Esophagus squamous epithelium (tissue), 5 donors: ENCODE measurements at regions not wholly inside any gene's neighbourhood (a gene's known extent, or its start where the extent isn't known, plus 50 kb on each side); places are given as distances from the start of the nearest gene placed in this dataset.

Source experiments
- DNase-seq: peaks from one replicate; lab custom pipeline; 2025; lab: John Stamatoyannopoulos, UW
- H3K27ac ChIP-seq, 4 donors: fragments of 200-600 bp; sonication (generic); one replicate each; pipeline ENCODE4 v1.5.1; 2016 to 2019; ENCODE audit warnings: mild to moderate bottlenecking in 1 of 4
- H3K27me3 ChIP-seq, 4 donors: fragments of 200-600 bp; sonication (generic); 1 replicate in 3 of 4; 2 replicates in 1 of 4; pipeline versions ENCODE4 v1.5.1 to v1.6.0; 2017 to 2021; ENCODE audit warnings: antibody characterized with exemption in 1 of 4
- H3K36me3 ChIP-seq, 3 donors: fragments of 200-600 bp; sonication (generic); one replicate each; pipeline ENCODE4 v1.5.1; 2016 to 2019
- H3K4me1 ChIP-seq, 3 donors: fragments of 200-600 bp; sonication (generic); one replicate each; pipeline ENCODE4 v1.5.1; 2017 to 2019
- H3K4me3 ChIP-seq, 4 donors: fragments of 200-600 bp; sonication (generic); 1 replicate in 3 of 4; 2 replicates in 1 of 4; pipeline ENCODE4 v1.5.1; 2016 to 2019; ENCODE audit warnings: mild to moderate bottlenecking in 2 of 4, moderate library complexity in 1 of 4
- H3K9me3 ChIP-seq, 3 donors: fragments of 200-600 bp; sonication (generic); one replicate each; pipeline ENCODE4 v1.5.1; 2016 to 2019
- POLR2A ChIP-seq, 4 donors: fragments of 450-650 bp; IDR thresholded peaks; one replicate each; pipeline ENCODE4 v1.6.1; 2017; ENCODE audit warnings: antibody characterized with exemption in 4 of 4, mild to moderate bottlenecking in 4 of 4, moderate library complexity in 3 of 4
- WGBS, 2 donors: methylation state at CpG; one replicate each; pipeline ENCODE4 v1.1.5; 2018; 5-methylcytosine and 5-hydroxymethylcytosine counted together
- intact Hi-C: fragments of 100-400 bp; cut with DNase I; formaldehyde crosslinking; loops from one replicate; pipeline ENCODE4 v1.15.0; 2022
- TF ChIP-seq, protein P1 (sequence below), 6 experiments: fragments of 450-650 bp in 4 of 6; fragments of 200-600 bp in 2 of 6; sonication (generic) in 2 of 6; IDR thresholded peaks; one replicate each; pipeline ENCODE4 v1.5.1; 2016 to 2019; ENCODE audit warnings: antibody characterized with exemption in 6 of 6, mild to moderate bottlenecking in 4 of 6, moderate library complexity in 4 of 6
- donor health status: DM: yes; HTN: yes; CAD: no.

DNA sequence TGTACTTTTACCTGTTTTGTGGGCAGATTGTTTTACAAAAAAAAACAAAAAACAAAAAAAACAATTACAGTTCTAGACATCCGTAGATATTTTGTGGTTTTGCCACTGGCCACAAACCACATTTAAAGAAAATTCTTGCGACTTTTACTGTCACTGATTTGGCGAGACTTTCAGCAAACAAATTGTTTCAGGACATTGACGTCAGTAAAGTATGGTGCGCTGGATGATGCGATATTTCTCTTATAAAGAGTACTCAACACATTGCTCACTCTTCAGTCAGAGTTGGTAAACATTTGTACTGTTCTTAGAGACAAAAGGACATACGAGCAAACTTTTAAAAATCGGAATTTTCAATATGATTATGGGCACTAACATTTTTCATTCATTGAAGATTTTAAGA, 229.8 kb downstream of the HAO1 start:
- H3K4me1 ChIP-seq, result no peaks in the 10 kb centered on the region
- no peaks in the 10 kb centered on the region for H3K27me3 ChIP-seq
- TF ChIP-seq, protein P1, sequence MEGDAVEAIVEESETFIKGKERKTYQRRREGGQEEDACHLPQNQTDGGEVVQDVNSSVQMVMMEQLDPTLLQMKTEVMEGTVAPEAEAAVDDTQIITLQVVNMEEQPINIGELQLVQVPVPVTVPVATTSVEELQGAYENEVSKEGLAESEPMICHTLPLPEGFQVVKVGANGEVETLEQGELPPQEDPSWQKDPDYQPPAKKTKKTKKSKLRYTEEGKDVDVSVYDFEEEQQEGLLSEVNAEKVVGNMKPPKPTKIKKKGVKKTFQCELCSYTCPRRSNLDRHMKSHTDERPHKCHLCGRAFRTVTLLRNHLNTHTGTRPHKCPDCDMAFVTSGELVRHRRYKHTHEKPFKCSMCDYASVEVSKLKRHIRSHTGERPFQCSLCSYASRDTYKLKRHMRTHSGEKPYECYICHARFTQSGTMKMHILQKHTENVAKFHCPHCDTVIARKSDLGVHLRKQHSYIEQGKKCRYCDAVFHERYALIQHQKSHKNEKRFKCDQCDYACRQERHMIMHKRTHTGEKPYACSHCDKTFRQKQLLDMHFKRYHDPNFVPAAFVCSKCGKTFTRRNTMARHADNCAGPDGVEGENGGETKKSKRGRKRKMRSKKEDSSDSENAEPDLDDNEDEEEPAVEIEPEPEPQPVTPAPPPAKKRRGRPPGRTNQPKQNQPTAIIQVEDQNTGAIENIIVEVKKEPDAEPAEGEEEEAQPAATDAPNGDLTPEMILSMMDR (IDR thresholded peaks at IDR 0.05), result no peak
- no peak for TF ChIP-seq POLR2A (IDR thresholded peaks at IDR 0.05)
- no peak overlapping the region for H3K27ac ChIP-seq
- H3K36me3 ChIP-seq, result no peaks in the 10 kb centered on the region
- no peak overlapping the region for H3K4me3 ChIP-seq
- DNase-seq, result no peak
- intact Hi-C loops, result no loop called here
- WGBS, 2 donors, result 73 to 80% methylated on average over 8 of the region's 8 CpGs
- H3K9me3 ChIP-seq, result no peaks in the 10 kb centered on the region

DNA sequence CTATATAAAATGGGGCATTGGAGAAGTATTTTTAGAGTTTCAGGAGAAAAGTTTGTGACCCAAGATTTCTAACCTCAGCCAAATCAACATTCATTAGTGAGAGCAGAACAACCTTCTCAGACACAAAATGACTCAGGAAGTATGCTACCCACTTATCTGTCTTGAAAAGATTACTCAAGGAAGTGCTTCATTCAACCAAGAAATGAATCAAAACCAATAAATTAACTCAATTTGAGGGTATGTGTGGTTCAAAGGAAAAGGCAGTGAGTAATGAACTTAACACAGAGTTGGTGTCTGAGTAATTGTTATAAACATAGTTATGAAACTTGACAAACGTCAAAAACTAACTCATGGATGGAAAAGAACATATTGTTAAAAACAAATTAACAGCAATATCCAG, 227.6 kb downstream of the HAO1 start:
- Histone ChIP-seq H3K27me3 (no peaks in the 10 kb centered on the region), H3K36me3 (no peaks in the 10 kb centered on the region), H3K4me1 (no peaks in the 10 kb centered on the region), H3K9me3 (no peaks in the 10 kb centered on the region), H3K4me3 (no peak overlapping the region), H3K27ac (no peak overlapping the region)
- WGBS, 2 donors, result 35 to 37% methylated on average over 1 of the region's 1 CpG
- TF ChIP-seq POLR2A (IDR thresholded peaks at IDR 0.05), result no peak
- TF ChIP-seq, protein P1 (IDR thresholded peaks at IDR 0.05), result no peak
- intact Hi-C loops, result no loop called here
- DNase-seq, result no peak

DNA sequence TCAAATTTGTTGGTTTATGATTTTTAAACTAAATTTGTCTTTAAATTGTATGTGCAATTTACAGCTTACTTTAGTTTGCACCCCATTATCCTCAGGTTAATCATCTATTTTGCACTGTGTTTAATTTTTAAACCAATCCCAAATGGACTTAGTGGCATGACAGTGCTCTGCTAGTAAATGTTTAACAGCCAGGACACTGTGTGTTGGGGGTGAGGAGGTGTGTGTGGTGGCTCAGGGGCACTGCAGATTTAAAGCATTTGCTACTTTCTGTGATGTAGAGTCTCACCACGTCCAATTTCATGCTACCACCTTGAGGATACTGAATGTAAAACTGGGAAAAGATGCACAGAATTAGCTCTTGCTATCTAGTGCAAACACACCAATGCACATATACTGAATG, 225.7 kb downstream of the HAO1 start:
- intact Hi-C loops, result no loop called here
- no peak for TF ChIP-seq POLR2A (IDR thresholded peaks at IDR 0.05)
- TF ChIP-seq, protein P1 (IDR thresholded peaks at IDR 0.05), result no peak
- H3K27ac ChIP-seq, result no peak overlapping the region
- no peaks in the 10 kb centered on the region for H3K36me3 ChIP-seq
- no peaks in the 10 kb centered on the region for H3K4me1 ChIP-seq
- DNase-seq, result no peak
- no peaks in the 10 kb centered on the region for H3K9me3 ChIP-seq
- WGBS, 2 donors, result 0 to 40% methylated on average over 1 of the region's 1 CpG
- no peak overlapping the region for H3K4me3 ChIP-seq
- H3K27me3 ChIP-seq, result no peaks in the 10 kb centered on the region

DNA sequence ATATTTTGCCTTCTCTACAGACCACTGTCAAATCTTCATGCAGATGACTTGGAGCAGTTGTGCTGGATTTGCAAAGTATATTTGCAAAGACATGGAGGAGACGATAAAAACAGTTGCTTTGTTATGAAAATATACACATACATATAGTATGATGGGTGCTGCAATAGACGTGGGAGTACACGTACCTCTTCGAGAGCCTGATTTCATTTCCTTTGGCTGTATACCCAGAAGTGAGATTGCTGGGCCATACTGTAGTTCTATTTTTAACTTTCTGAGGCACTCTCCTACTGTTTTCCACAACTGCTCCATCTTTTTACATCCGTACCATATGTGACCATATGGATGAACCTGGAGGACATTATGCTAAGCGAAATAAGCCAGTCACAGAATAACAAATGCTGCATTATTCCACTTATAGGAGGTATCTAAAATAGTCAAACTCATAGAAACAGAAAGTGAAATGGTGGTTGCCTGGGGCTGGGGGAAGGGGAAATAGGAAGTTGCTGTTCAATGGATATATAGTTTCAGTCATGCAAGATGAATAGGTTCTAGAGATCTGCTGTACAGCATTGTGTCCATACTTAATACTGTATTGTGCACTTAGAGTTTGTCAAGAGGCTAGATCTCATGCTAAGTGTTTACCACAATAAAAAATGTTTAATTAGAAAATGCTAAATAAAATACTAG, 223.8 kb downstream of the HAO1 start:
- Histone ChIP-seq H3K27me3 (no peaks in the 10 kb centered on the region), H3K4me3 (no peak overlapping the region), H3K27ac (no peak overlapping the region), H3K9me3 (no peaks in the 10 kb centered on the region), H3K4me1 (no peaks in the 10 kb centered on the region), H3K36me3 (no peaks in the 10 kb centered on the region)
- intact Hi-C loops, result no loop called here
- 75 to 81% methylated on average over 5 to 6 of the region's 6 CpGs for WGBS, 2 donors
- TF ChIP-seq, protein P1 (IDR thresholded peaks at IDR 0.05), result no peak
- no peak for TF ChIP-seq POLR2A (IDR thresholded peaks at IDR 0.05)
- DNase-seq, result no peak

DNA sequence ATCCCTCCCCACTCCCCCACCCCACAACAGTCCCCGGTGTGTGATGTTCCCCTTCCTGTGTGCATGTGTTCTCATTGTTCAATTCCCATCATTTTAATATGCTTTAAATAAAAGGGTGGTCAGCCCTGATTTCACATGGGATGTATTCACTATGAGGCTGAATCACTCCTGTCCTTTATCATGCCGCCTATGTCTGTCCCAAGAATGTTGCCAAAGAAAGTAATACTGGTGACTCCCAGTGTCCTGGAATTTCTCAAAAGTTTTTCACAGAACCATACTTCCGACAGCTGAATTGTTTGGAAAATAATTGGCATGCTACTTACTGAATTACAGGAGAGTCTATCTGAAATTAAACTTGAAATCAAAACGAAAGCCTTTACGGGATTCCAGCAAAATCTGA, 217.7 kb downstream of the HAO1 start:
- WGBS, 2 donors, result 59 to 71% methylated on average over 5 of the region's 5 CpGs
- intact Hi-C loops, result no loop called here
- Histone ChIP-seq H3K9me3 (no peaks in the 10 kb centered on the region), H3K36me3 (no peaks in the 10 kb centered on the region), H3K27ac (no peak overlapping the region), H3K4me1 (no peaks in the 10 kb centered on the region), H3K27me3 (no peaks in the 10 kb centered on the region), H3K4me3 (no peak overlapping the region)
- DNase-seq, result no peak
- no peak for TF ChIP-seq POLR2A (IDR thresholded peaks at IDR 0.05)
- TF ChIP-seq, protein P1 (IDR thresholded peaks at IDR 0.05), result no peak
